Naive thymus-derived CD4-positive, alpha-beta T cell (primary cell): ENCODE measurements at regions not wholly inside any gene's neighbourhood (a gene's known extent, or its start where the extent isn't known, plus 50 kb on each side); places are given as distances from the start of the nearest gene placed in this dataset.

Source experiments
- ATAC-seq: fragments of 150-1000 bp; cut with Tn5 transposase; 2 replicates; pipeline ENCODE4 v1.10.0; 2021; ENCODE audit warnings: mild to moderate bottlenecking, moderate library complexity
- CTCF ChIA-PET: fragments of 350-600 bp; sonication (Branson Sonifier 250); formaldehyde crosslinking; loops from one replicate; lab custom pipeline; 2021; ENCODE audit warnings: antibody characterized with exemption; lab: Charles Lee
- POLR2A ChIA-PET: fragments of 350-600 bp; sonication (Branson Sonifier 250); formaldehyde crosslinking; loops from one replicate; lab custom pipeline; 2021; ENCODE audit warnings: antibody characterized with exemption, inconsistent platforms; lab: Charles Lee
- DNase-seq, 9 donors: peaks; one replicate each; pipeline versions ENCODE4 v3.0.0 to v3.0.0-alpha.2; 2020 to 2022; ENCODE audit warnings: mixed read lengths in 1 of 9
- H3K27ac ChIP-seq: one replicate; pipeline ENCODE4 v1.7.0; 2013; ENCODE audit warnings: mild to moderate bottlenecking, low read depth, low read length, moderate library complexity
- H3K27me3 ChIP-seq, 2 donors: one replicate each; pipeline ENCODE4 v1.7.0; 2013; ENCODE audit warnings: low read length in 2 of 2, mild to moderate bottlenecking in 2 of 2, moderate library complexity in 2 of 2; ENCODE audit not compliant: control insufficient read depth in 2 of 2, insufficient read depth in 2 of 2
- H3K36me3 ChIP-seq, 3 experiments: 1 replicate in 2 of 3; 2 replicates in 1 of 3; pipeline ENCODE4 v1.7.0; 2013; ENCODE audit warnings: low read length in 3 of 3, mild to moderate bottlenecking in 3 of 3, moderate library complexity in 1 of 3; ENCODE audit not compliant: insufficient read depth in 3 of 3, control insufficient read depth in 2 of 3
- H3K4me1 ChIP-seq, 2 donors: one replicate each; pipeline ENCODE4 v1.7.0; 2013; ENCODE audit warnings: low read length in 2 of 2, mild to moderate bottlenecking in 2 of 2, moderate library complexity in 1 of 2; ENCODE audit not compliant: control insufficient read depth in 2 of 2, insufficient read depth in 2 of 2
- H3K4me3 ChIP-seq: 2 replicates; pipeline ENCODE4 v1.7.0; 2013; ENCODE audit warnings: mild to moderate bottlenecking, low read length
- H3K9me3 ChIP-seq, 3 experiments: 1 replicate in 2 of 3; 2 replicates in 1 of 3; pipeline ENCODE4 v1.7.0; 2013; ENCODE audit warnings: low read length in 3 of 3; ENCODE audit not compliant: control insufficient read depth in 2 of 3
- H3K27ac Mint-ChIP-seq, 9 donors: one replicate each; pipeline ENCODE4 v1.8.0; 2020 to 2022; ENCODE audit warnings: mixed read lengths in 9 of 9, mild to moderate bottlenecking in 8 of 9, moderate library complexity in 5 of 9, inconsistent platforms in 2 of 9
- H3K27me3 Mint-ChIP-seq, 5 donors: one replicate each; pipeline ENCODE4 v1.8.0; 2021 to 2022; ENCODE audit warnings: mixed read lengths in 5 of 5, mild to moderate bottlenecking in 1 of 5
- H3K36me3 Mint-ChIP-seq, 5 donors: one replicate each; pipeline ENCODE4 v1.8.0; 2020 to 2022; ENCODE audit warnings: mixed read lengths in 5 of 5, mild to moderate bottlenecking in 3 of 5, inconsistent platforms in 1 of 5
- H3K4me1 Mint-ChIP-seq, 7 donors: one replicate each; pipeline ENCODE4 v1.8.0; 2020 to 2022; ENCODE audit warnings: mixed read lengths in 7 of 7, mild to moderate bottlenecking in 3 of 7, inconsistent platforms in 1 of 7
- H3K4me3 Mint-ChIP-seq, 10 donors: one replicate each; pipeline ENCODE4 v1.8.0; 2020 to 2022; ENCODE audit warnings: mild to moderate bottlenecking in 10 of 10, mixed read lengths in 10 of 10, moderate library complexity in 6 of 10, inconsistent platforms in 2 of 10
- H3K9me3 Mint-ChIP-seq, 11 donors: one replicate each; pipeline ENCODE4 v1.8.0; 2020 to 2022; ENCODE audit warnings: mixed read lengths in 11 of 11, mild to moderate bottlenecking in 4 of 11, inconsistent platforms in 1 of 11, moderate library complexity in 1 of 11
- intact Hi-C, 2 donors: fragments of 100-400 bp; cut with micrococcal nuclease; formaldehyde crosslinking; loops; one replicate each; pipeline ENCODE4 v1.15.1; 2023

DNA sequence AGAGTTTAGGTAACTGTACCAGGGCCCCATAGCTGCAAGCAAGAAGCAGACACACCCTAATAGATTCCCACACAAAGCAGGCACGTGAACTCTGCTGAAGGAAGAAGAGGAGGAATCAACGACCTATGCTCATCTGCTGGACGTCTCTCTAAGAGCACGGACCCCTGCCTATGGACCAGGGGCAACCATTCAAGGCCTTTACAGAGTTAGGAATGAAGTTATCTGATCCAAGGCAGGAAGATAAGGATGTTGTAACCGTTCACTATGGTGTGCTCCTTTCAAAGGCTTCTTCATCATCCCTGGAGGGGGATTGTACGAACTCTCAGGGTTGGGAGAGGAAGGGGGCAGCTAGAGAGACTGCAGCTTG is 141.6 kb upstream of the PARP11 start:
- CTCF ChIA-PET = no interaction called here
- H3K4me3 Mint-ChIP-seq = no peak overlapping the region
- no peak for ATAC-seq

GRCh38 chr12:4014444-4014843 is 141.2 kb upstream of the PARP11 start:
- H3K4me3 Mint-ChIP-seq = no peak overlapping the region
- H3K9me3 Mint-ChIP-seq = no peaks in the 10 kb centered on the region
- Histone ChIP-seq H3K9me3 (no peaks in the 10 kb centered on the region), H3K4me3 (no peak overlapping the region), H3K4me1 (no peaks in the 10 kb centered on the region), H3K27me3 (no peaks in the 10 kb centered on the region), H3K36me3 (no peaks in the 10 kb centered on the region), H3K27ac (no peak overlapping the region)
- no peaks in the 10 kb centered on the region for H3K36me3 Mint-ChIP-seq
- ATAC-seq (no peak), DNase-seq (no peak)
- intact Hi-C loops = no loop called here
- ChIA-PET CTCF (no interaction called here), POLR2A (no interaction called here)
- H3K27me3 Mint-ChIP-seq = peaks cover 0 to under 1% (median 0%) of the 10 kb centered on the region in 5 donors
- no peaks in the 10 kb centered on the region for H3K4me1 Mint-ChIP-seq
- H3K27ac Mint-ChIP-seq = no peak overlapping the region

More for the DNA sequence above, 141.6 kb upstream of the PARP11 start:
- DNase-seq = no peak
- H3K4me1 Mint-ChIP-seq = no peaks in the 10 kb centered on the region
- H3K9me3 Mint-ChIP-seq = no peaks in the 10 kb centered on the region
- H3K27me3 Mint-ChIP-seq = no peaks in the 10 kb centered on the region
- Histone ChIP-seq H3K4me1 (no peaks in the 10 kb centered on the region), H3K36me3 (no peaks in the 10 kb centered on the region), H3K9me3 (no peaks in the 10 kb centered on the region), H3K27me3 (no peaks in the 10 kb centered on the region), H3K4me3 (no peak overlapping the region), H3K27ac (no peak overlapping the region)
- POLR2A ChIA-PET = no interaction called here
- no peaks in the 10 kb centered on the region for H3K36me3 Mint-ChIP-seq
- H3K27ac Mint-ChIP-seq = no peak overlapping the region
- intact Hi-C loops = no loop called here

DNA sequence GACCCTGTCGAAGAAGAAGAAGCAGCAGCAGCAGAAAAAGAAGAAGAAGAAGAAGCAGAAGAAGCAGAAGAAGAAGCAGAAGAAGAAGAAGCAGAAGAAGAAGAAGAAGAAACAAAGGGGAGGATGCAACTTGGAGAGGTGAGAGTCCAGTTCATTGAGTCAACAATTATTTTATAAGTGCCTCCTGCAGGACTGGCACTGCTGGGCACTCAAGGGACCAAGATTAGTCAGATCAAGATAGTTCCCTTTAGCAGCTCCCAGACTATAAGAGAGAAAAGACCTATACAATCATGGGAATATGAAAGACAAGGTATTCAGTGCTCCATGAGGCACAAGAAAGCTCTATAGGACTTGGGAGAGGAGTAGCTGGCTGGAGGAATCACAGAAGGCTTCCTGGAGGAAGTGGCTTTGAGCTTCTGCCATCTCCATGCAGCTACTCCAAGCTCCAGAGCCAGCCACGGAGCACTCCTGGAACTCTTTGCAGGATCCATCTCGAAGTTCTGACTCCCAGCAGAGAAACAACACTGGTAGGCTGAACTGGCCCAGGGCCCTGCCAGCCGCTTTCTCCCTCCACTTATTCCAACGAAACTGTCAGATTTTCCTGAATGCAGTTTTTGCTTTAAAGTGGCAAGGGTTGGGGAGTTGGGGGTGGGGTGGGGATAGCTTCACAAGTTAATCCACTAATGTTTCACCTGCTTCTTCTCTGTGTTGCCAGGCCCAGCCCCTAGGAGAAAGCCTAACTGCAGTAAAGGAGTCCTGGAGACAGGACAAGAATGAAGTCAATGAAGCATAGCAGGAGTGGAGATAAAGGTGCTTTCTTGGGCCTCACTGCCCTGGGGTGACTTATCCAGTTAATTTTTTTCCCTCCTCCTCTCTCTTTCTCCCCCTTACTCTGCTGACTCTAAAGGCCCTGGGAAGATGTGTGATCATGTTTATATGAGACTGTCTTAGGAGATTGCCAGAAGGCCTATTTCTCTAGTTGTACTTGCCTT is 140.1 kb upstream of the PARP11 start:
- H3K27me3 Mint-ChIP-seq = peaks cover 0 to 3% (median 0%) of the 10 kb centered on the region in 5 donors
- intact Hi-C loops = no loop called here
- no peaks in the 10 kb centered on the region for H3K27me3 ChIP-seq
- POLR2A ChIA-PET = no interaction called here
- H3K36me3 ChIP-seq = no peaks in the 10 kb centered on the region
- no peaks in the 10 kb centered on the region for H3K4me1 ChIP-seq
- no peaks in the 10 kb centered on the region for H3K9me3 Mint-ChIP-seq
- CTCF ChIA-PET = no interaction called here
- H3K4me3 ChIP-seq = no peak overlapping the region
- H3K27ac Mint-ChIP-seq = peak overlapping the region in 1 of 9 donors; percentile 7
- ATAC-seq = no peak
- no peaks in the 10 kb centered on the region for H3K4me1 Mint-ChIP-seq
- no peak for DNase-seq
- H3K4me3 Mint-ChIP-seq = no peak overlapping the region
- no peak overlapping the region for H3K27ac ChIP-seq
- H3K36me3 Mint-ChIP-seq = no peaks in the 10 kb centered on the region
- no peaks in the 10 kb centered on the region for H3K9me3 ChIP-seq

GRCh38 chr12:4012073-4012472 is 138.9 kb upstream of the PARP11 start:
- Histone ChIP-seq H3K36me3 (no peaks in the 10 kb centered on the region), H3K27ac (no peak overlapping the region), H3K27me3 (no peaks in the 10 kb centered on the region), H3K4me1 (no peaks in the 10 kb centered on the region), H3K9me3 (no peaks in the 10 kb centered on the region), H3K4me3 (no peak overlapping the region)
- Mint-ChIP-seq H3K27me3 (peaks cover 0 to 3% (median 0%) of the 10 kb centered on the region in 5 donors), H3K4me3 (no peak overlapping the region), H3K27ac (no peak overlapping the region), H3K9me3 (no peaks in the 10 kb centered on the region), H3K36me3 (no peaks in the 10 kb centered on the region), H3K4me1 (no peaks in the 10 kb centered on the region)
- intact Hi-C loops = no loop called here
- DNase-seq (no peak), ATAC-seq (no peak)
- POLR2A ChIA-PET = interaction anchor here (1.4 kb wide), 1 partner anchor 265 kb away, joined by 4 read pairs; no protein-coding TSS in a partner anchor
- CTCF ChIA-PET = interaction anchor here (1.4 kb wide), 1 partner anchor 126 kb away, joined by 3 read pairs; no protein-coding TSS in a partner anchor

- no peak overlapping the region for H3K4me3 ChIP-seq
- Mint-ChIP-seq H3K27ac (no peak overlapping the region), H3K27me3 (peaks cover 0 to 3% (median 0%) of the 10 kb centered on the region in 5 donors), H3K36me3 (no peaks in the 10 kb centered on the region), H3K9me3 (no peaks in the 10 kb centered on the region), H3K4me3 (no peak overlapping the region), H3K4me1 (no peaks in the 10 kb centered on the region)
- CTCF ChIA-PET = interaction anchor here (1.4 kb wide), 1 partner anchor 125 kb away, joined by 3 read pairs; no protein-coding TSS in a partner anchor
- no peaks in the 10 kb centered on the region for H3K9me3 ChIP-seq
- no peak for ATAC-seq
- no peaks in the 10 kb centered on the region for H3K27me3 ChIP-seq
- DNase-seq = no peak
- no peaks in the 10 kb centered on the region for H3K36me3 ChIP-seq
- intact Hi-C loops = no loop called here
- POLR2A ChIA-PET = interaction anchor here (0.7 to 1.4 kb wide), 2 partner anchors 100 to 266 kb away, joined by 3 to 4 read pairs; no protein-coding TSS in a partner anchor
- H3K4me1 ChIP-seq = no peaks in the 10 kb centered on the region
- H3K27ac ChIP-seq = no peak overlapping the region
These were observed 138.4 kb upstream of the PARP11 start for GRCh38 chr12:4011597-4011996.

GRCh38 chr12:4009979-4010704 is 136.9 kb upstream of the PARP11 start:
- peaks cover 0 to 6% (median 0%) of the 10 kb centered on the region in 5 donors for H3K27me3 Mint-ChIP-seq
- POLR2A ChIA-PET = interaction anchor here (0.6 to 0.7 kb wide), 2 partner anchors 16 to 75 kb away, joined by 3 to 4 read pairs; no protein-coding TSS in a partner anchor

More at GRCh38 chr12:4009979-4010704, 136.9 kb upstream of the PARP11 start:
- H3K4me3 Mint-ChIP-seq = no peak overlapping the region
- Histone ChIP-seq H3K9me3 (no peaks in the 10 kb centered on the region), H3K4me1 (no peaks in the 10 kb centered on the region), H3K27me3 (no peaks in the 10 kb centered on the region), H3K36me3 (no peaks in the 10 kb centered on the region), H3K4me3 (no peak overlapping the region), H3K27ac (no peak overlapping the region)
- CTCF ChIA-PET = interaction anchor here (0.7 kb wide), 2 partner anchors 47 to 311 kb away, joined by 3 to 4 read pairs; no protein-coding TSS in a partner anchor
- H3K27ac Mint-ChIP-seq = no peak overlapping the region
- intact Hi-C loops = no loop called here
- H3K36me3 Mint-ChIP-seq = no peaks in the 10 kb centered on the region
- peaks cover 0 to 4% (median 0%) of the 10 kb centered on the region in 7 donors for H3K4me1 Mint-ChIP-seq
- DNase-seq (no peak), ATAC-seq (no peak)
- no peaks in the 10 kb centered on the region for H3K9me3 Mint-ChIP-seq
